UCSD-AML1 (cell line): ENCODE measurements at regions not wholly inside any gene's neighbourhood (a gene's known extent, or its start where the extent isn't known, plus 50 kb on each side); places are given as distances from the start of the nearest gene placed in this dataset.
"Not testable (repeated sequence)": the region's sequence is repeated elsewhere in the genome, so short reads cannot be mapped to it uniquely, and the experiment has no call there.

Source experiments
- DNase-seq: peaks from one replicate; lab custom pipeline; 2025; ENCODE audit not compliant: unreplicated experiment; lab: John Stamatoyannopoulos, UW

GRCh38 chr11:23134627-23135026, 274.4 kb upstream of the CCDC179 start:
- DNase-seq: no peak

GRCh38 chr11:23138761-23139160, 278.5 kb upstream of the CCDC179 start:
- no peak for DNase-seq

GRCh38 chr11:23143022-23143421, 282.7 kb upstream of the CCDC179 start:
- no peak for DNase-seq

GRCh38 chr11:23151819-23152218, 291.5 kb upstream of the CCDC179 start:
- DNase-seq: no peak

- no peak for DNase-seq
Observed at GRCh38 chr11:23155503-23155902, 295.2 kb upstream of the CCDC179 start.

- DNase-seq: no peak
Observed at GRCh38 chr11:23164022-23164421, 303.7 kb upstream of the CCDC179 start.

GRCh38 chr11:23166376-23166775, 306.1 kb upstream of the CCDC179 start:
- DNase-seq: no peak

- DNase-seq: no peak
Observed at GRCh38 chr11:23179609-23180008, 319.3 kb upstream of the CCDC179 start.

- DNase-seq: no peak
Observed at GRCh38 chr11:23181022-23181807, 320.9 kb upstream of the CCDC179 start.

GRCh38 chr11:23192256-23192655, 332.0 kb upstream of the CCDC179 start:
- DNase-seq: no peak

- DNase-seq: no peak
Observed at GRCh38 chr11:23201936-23202522, 341.8 kb upstream of the CCDC179 start.

GRCh38 chr11:23202611-23203010, 342.3 kb upstream of the CCDC179 start:
- DNase-seq: no peak

- no peak for DNase-seq
Observed at GRCh38 chr11:23205156-23205871, 345.0 kb upstream of the CCDC179 start.

- no peak for DNase-seq
Observed at GRCh38 chr11:23206741-23207336, 346.6 kb upstream of the CCDC179 start.

GRCh38 chr11:23211221-23211620, 350.9 kb upstream of the CCDC179 start:
- DNase-seq: no peak

- no peak for DNase-seq
Observed at GRCh38 chr11:23212807-23213206, 352.5 kb upstream of the CCDC179 start.

GRCh38 chr11:23217072-23217471, 356.8 kb upstream of the CCDC179 start:
- DNase-seq: no peak

- DNase-seq: not testable (repeated sequence)
Observed at GRCh38 chr11:23220086-23220485, 359.8 kb upstream of the CCDC179 start.

- no peak for DNase-seq
Observed at GRCh38 chr11:23221366-23221765, 361.1 kb upstream of the CCDC179 start.

GRCh38 chr11:23226331-23227077, 366.2 kb upstream of the CCDC179 start:
- DNase-seq: no peak

- no peak for DNase-seq
Observed at GRCh38 chr11:23227078-23227445, 366.8 kb upstream of the CCDC179 start.
